Embryonic facial prominence (tissue), 1 donor: ENCODE measurements at regions not wholly inside any gene's neighbourhood (a gene's known extent, or its start where the extent isn't known, plus 50 kb on each side); places are given as distances from the start of the nearest gene placed in this dataset.
"Not testable (repeated sequence)": the region's sequence is repeated elsewhere in the genome, so short reads cannot be mapped to it uniquely, and the experiment has no call there.

ENCODE experiments used
- DNase-seq: peaks from one replicate; pipeline ENCODE4 v3.0.0-alpha.2; 2016; ENCODE audit errors: extremely low spot score

- DNase-seq = no peak
Measured at GRCh38 chr15:96807361-96807760, 476.9 kb downstream of the NR2F2 start.

- no peak for DNase-seq
Measured at GRCh38 chr15:96817900-96818299, 487.4 kb downstream of the NR2F2 start.

GRCh38 chr15:96818861-96819260 is 488.4 kb downstream of the NR2F2 start:
- no peak for DNase-seq

- DNase-seq = no peak
Measured at GRCh38 chr15:96827981-96828380, 497.5 kb downstream of the NR2F2 start.

- DNase-seq = no peak
Measured at GRCh38 chr15:96837241-96837970, 506.9 kb downstream of the NR2F2 start.

GRCh38 chr15:96838081-96838480 is 507.6 kb downstream of the NR2F2 start:
- no peak for DNase-seq

GRCh38 chr15:96849271-96849900 is 518.9 kb downstream of the NR2F2 start:
- no peak for DNase-seq

GRCh38 chr15:96851613-96852012 is 521.1 kb downstream of the NR2F2 start:
- no peak for DNase-seq

GRCh38 chr15:96858694-96859093 is 528.2 kb downstream of the NR2F2 start:
- no peak for DNase-seq

GRCh38 chr15:96860741-96861140 is 530.2 kb downstream of the NR2F2 start:
- DNase-seq = no peak

- DNase-seq = no peak
Measured at GRCh38 chr15:96867992-96868391, 537.5 kb downstream of the NR2F2 start.

- no peak for DNase-seq
Measured at GRCh38 chr15:96869122-96869521, 538.6 kb downstream of the NR2F2 start.

GRCh38 chr15:96869790-96870189 is 539.3 kb downstream of the NR2F2 start:
- DNase-seq = no peak

GRCh38 chr15:96870580-96870979 is 540.1 kb downstream of the NR2F2 start:
- no peak for DNase-seq

- DNase-seq = not testable (repeated sequence)
Measured at GRCh38 chr15:96877442-96877841, 546.9 kb downstream of the NR2F2 start.

GRCh38 chr15:96878129-96878528 is 547.6 kb downstream of the NR2F2 start:
- DNase-seq = no peak

- no peak for DNase-seq
Measured at GRCh38 chr15:96882121-96882772, 551.7 kb downstream of the NR2F2 start.

GRCh38 chr15:96887730-96888129 is 557.2 kb downstream of the NR2F2 start:
- no peak for DNase-seq

GRCh38 chr15:96888764-96889163 is 558.3 kb downstream of the NR2F2 start:
- no peak for DNase-seq

GRCh38 chr15:96889734-96890480 is 559.4 kb downstream of the NR2F2 start:
- no peak for DNase-seq

GRCh38 chr15:96891046-96891445 is 560.5 kb downstream of the NR2F2 start:
- no peak for DNase-seq
